HepG2 (cell line): ENCODE measurements at regions not wholly inside any gene's neighbourhood (a gene's known extent, or its start where the extent isn't known, plus 50 kb on each side); places are given as distances from the start of the nearest gene placed in this dataset.

Experiments
- ATAC-seq: fragments of 200-7000 bp; cut with Tn5 transposase; 3 replicates; pipeline ENCODE4 v1.9.1; 2020; ENCODE audit warnings: mild to moderate bottlenecking, moderate library complexity
- BruUV-seq: library from RNA; stranded (reverse); fragments of 400-500 nt; replicated peaks from 2 replicates; lab custom pipeline; 2021; lab: Mats Ljungman, UMichigan
- CTCF ChIA-PET: fragments of 300-600 bp; formaldehyde crosslinking; extraction: SDS; loops from one replicate; lab custom pipeline; 2021; ENCODE audit warnings: low total read pairs, inconsistent platforms, low intra/inter-chr PET ratio; lab: Yijun Ruan, JAX
- POLR2A ChIA-PET: fragments of 350-600 bp; sonication (Branson Sonifier 250); formaldehyde crosslinking; loops from one replicate; lab custom pipeline; 2020; ENCODE audit warnings: antibody characterized with exemption, inconsistent platforms; lab: Yijun Ruan, JAX
- DNase-seq: peaks from one replicate; pipeline ENCODE4 v3.0.0-alpha.2; 2015; ENCODE audit warnings: low spot score
- FAIRE-seq: peaks from 3 replicates; lab custom pipeline; 2011; peaks lifted over from hg19 to GRCh38; lab: Jason Lieb, UNC
- H2AFZ ChIP-seq: one replicate; pipeline ENCODE4 v1.6.1; 2011; ENCODE audit warnings: low read length, inconsistent platforms
- H3K27ac ChIP-seq: fragments of 300-600 bp; 3 replicates; pipeline ENCODE4 v1.8.0; 2011; ENCODE audit warnings: mixed run types, mild to moderate bottlenecking, mixed read lengths, low read length, inconsistent platforms; ENCODE audit not compliant: insufficient read depth; ENCODE audit errors: extremely low read length
- H3K27me3 ChIP-seq, 2 experiments: fragments of 200-600 bp in 1 of 2; 2 replicates in 1 of 2; 3 replicates in 1 of 2; pipeline versions ENCODE4 v1.6.0 to v1.8.0; 2011; ENCODE audit warnings: low read length in 2 of 2, mild to moderate bottlenecking in 2 of 2, moderate library complexity in 2 of 2, inconsistent platforms in 1 of 2; ENCODE audit not compliant: insufficient read depth in 2 of 2, control insufficient read depth in 1 of 2
- H3K36me3 ChIP-seq, 2 experiments: fragments of 200-600 bp in 1 of 2; replicated peaks in 1 of 2; 2 replicates in 1 of 2; 3 replicates in 1 of 2; pipeline versions ENCODE4 v1.5.1 to v1.8.0; 2011; ENCODE audit warnings: low read length in 2 of 2, inconsistent platforms in 1 of 2; ENCODE audit not compliant: insufficient read depth in 2 of 2, control insufficient read depth in 1 of 2
- H3K4me1 ChIP-seq: 2 replicates; pipeline ENCODE4 v1.5.1; 2012; ENCODE audit warnings: low read length, inconsistent platforms; ENCODE audit not compliant: insufficient read depth
- H3K4me2 ChIP-seq: 2 replicates; pipeline ENCODE4 v1.6.0; 2011; ENCODE audit warnings: low read depth, low read length, inconsistent platforms
- H3K4me3 ChIP-seq, 3 experiments: fragments of 200-600 bp in 1 of 3; sonication (generic), shearing (Covaris generic) in 1 of 3; replicated peaks in 1 of 3; 2 replicates each; pipeline ENCODE4 v1.5.1; 2011 to 2016; ENCODE audit warnings: low read length in 3 of 3, inconsistent platforms in 2 of 3, low read depth in 2 of 3, mild to moderate bottlenecking in 2 of 3, control low read depth in 1 of 3, mixed read lengths in 1 of 3; ENCODE audit not compliant: insufficient read depth in 1 of 3
- H3K79me2 ChIP-seq: one replicate; pipeline ENCODE4 v1.6.1; 2011; ENCODE audit warnings: low read length, inconsistent platforms; ENCODE audit not compliant: insufficient read depth
- H3K9ac ChIP-seq: 2 replicates; pipeline ENCODE4 v1.6.0; 2011; ENCODE audit warnings: mild to moderate bottlenecking, low read depth, low read length, inconsistent platforms; ENCODE audit not compliant: insufficient read depth
- H3K9me3 ChIP-seq: 2 replicates; pipeline ENCODE4 v1.5.1; 2012; ENCODE audit warnings: mild to moderate bottlenecking, low read length
- H4K20me1 ChIP-seq: 2 replicates; pipeline ENCODE4 v1.6.0; 2011; ENCODE audit warnings: inconsistent platforms, mild to moderate bottlenecking, low read length, moderate library complexity; ENCODE audit not compliant: insufficient read depth
- AKNA ChIP-seq: sonication (generic); formaldehyde crosslinking; IDR thresholded peaks from 2 replicates; pipeline ENCODE4 v1.4.0; 2020; ENCODE audit warnings: missing genetic modification reagents, borderline replicate concordance
- DNMT1 ChIP-seq: sonication (generic); formaldehyde crosslinking; IDR thresholded peaks from 2 replicates; pipeline ENCODE4 v1.5.1; 2020; ENCODE audit warnings: mild to moderate bottlenecking, missing genetic modification reagents
- E2F1 ChIP-seq: sonication (generic); formaldehyde crosslinking; IDR thresholded peaks from 2 replicates; pipeline ENCODE4 v1.5.0; 2020; ENCODE audit warnings: missing genetic modification reagents
- KDM2A ChIP-seq: sonication (generic); formaldehyde crosslinking; IDR thresholded peaks from 2 replicates; pipeline ENCODE4 v1.4.0; 2020; ENCODE audit warnings: low read depth, missing genetic modification reagents, borderline replicate concordance
- MAF1 ChIP-seq: sonication (generic); formaldehyde crosslinking; IDR thresholded peaks from 2 replicates; pipeline ENCODE4 v1.5.0; 2020; ENCODE audit warnings: missing genetic modification reagents, borderline replicate concordance
- RFX5 ChIP-seq: IDR thresholded peaks from 2 replicates; pipeline ENCODE4 v1.6.1; 2011; ENCODE audit warnings: low read depth, low read length, improper control_type of control experiment
- RXRA ChIP-seq: sonication (generic); formaldehyde crosslinking; IDR thresholded peaks from 2 replicates; pipeline ENCODE4 v1.5.1; 2020; ENCODE audit warnings: missing genetic modification reagents
- SNAPC5 ChIP-seq: sonication (generic); formaldehyde crosslinking; IDR thresholded peaks from 2 replicates; pipeline ENCODE4 v1.8.1; 2023; ENCODE audit warnings: mild to moderate bottlenecking, missing genetic modification reagents, borderline replicate concordance
- ZNF788 ChIP-seq: sonication (generic); formaldehyde crosslinking; IDR thresholded peaks from 2 replicates; pipeline ENCODE4 v1.5.0; 2020; ENCODE audit warnings: mild to moderate bottlenecking, missing genetic modification reagents, borderline replicate concordance
- WGBS: methylation state at CpG from one replicate; pipeline ENCODE4 v1.1.6; 2017; ENCODE audit warnings: low lambda C conversion rate; 5-methylcytosine and 5-hydroxymethylcytosine counted together
- in situ Hi-C: cut with HindIII; loops from 2 replicates; pipeline ENCODE4 v1.10.0; 2017; ENCODE audit warnings: low pct_unique_long_range_greater_than_20kb; ENCODE audit not compliant: extremely low pct_ligation_motif_present
- intact Hi-C: fragments of 100-400 bp; cut with micrococcal nuclease; formaldehyde crosslinking; loops from one replicate; pipeline ENCODE4 v1.10.0; 2022; ENCODE audit not compliant: unreplicated experiment

GRCh38 chr13:107778094-107778493 lies 437.2 kb downstream of the LIG4 start:
- no TSS peak for BruUV-seq
- WGBS: 0% methylated on average over 1 of the region's 1 CpG
- no peak overlapping the region for H3K9ac ChIP-seq
- H3K27me3 ChIP-seq: no peaks in the 10 kb centered on the region
- H3K27ac ChIP-seq: no peak overlapping the region
- TF ChIP-seq DNMT1 (CRISPR knock-in tag) (no peak), MAF1 (CRISPR knock-in tag) (no peak), E2F1 (CRISPR knock-in tag) (no peak), ZNF788 (no peak), KDM2A (no peak), RFX5 (no peak), SNAPC5 (CRISPR knock-in tag) (no peak), RXRA (CRISPR knock-in tag) (no peak), AKNA (CRISPR knock-in tag) (no peak)
- H3K4me3 ChIP-seq: no peak overlapping the region
- H4K20me1 ChIP-seq: no peaks in the 10 kb centered on the region
- CTCF ChIA-PET: no interaction called here
- intact Hi-C loops (no loop called here), in situ Hi-C loops (no loop called here)
- no peak overlapping the region for H2AFZ ChIP-seq
- no peaks in the 10 kb centered on the region for H3K4me1 ChIP-seq
- ATAC-seq (no peak), DNase-seq (no peak), FAIRE-seq (no peak)
- H3K4me2 ChIP-seq: no peak overlapping the region
- H3K9me3 ChIP-seq: no peaks in the 10 kb centered on the region
- H3K79me2 ChIP-seq: no peaks in the 10 kb centered on the region
- H3K36me3 ChIP-seq: no peaks in the 10 kb centered on the region
- POLR2A ChIA-PET: no interaction called here
